IMR-90 (cell line): ENCODE measurements at regions not wholly inside any gene's neighbourhood (a gene's known extent, or its start where the extent isn't known, plus 50 kb on each side); places are given as distances from the start of the nearest gene placed in this dataset.

Experiments
- ATAC-seq: fragments of 200-7000 bp; cut with Tn5 transposase; 2 replicates; pipeline ENCODE4 v1.9.1; 2020; ENCODE audit warnings: low read depth, mild to moderate bottlenecking, moderate library complexity
- BruUV-seq: library from RNA; stranded (reverse); fragments of 400-500 nt; replicated peaks from 2 replicates; lab custom pipeline; 2021; lab: Mats Ljungman, UMichigan
- CTCF ChIA-PET: fragments of 300-600 bp; formaldehyde crosslinking; extraction: SDS; loops from one replicate; lab custom pipeline; 2021; ENCODE audit warnings: antibody characterized with exemption; lab: Yijun Ruan, JAX
- POLR2A ChIA-PET: fragments of 300-600 bp; sonication (Branson Sonifier 250); formaldehyde crosslinking; loops from one replicate; lab custom pipeline; 2022; ENCODE audit warnings: antibody characterized with exemption; ENCODE audit not compliant: unreplicated experiment; lab: Charles Lee
- DNase-seq: peaks from one replicate; pipeline ENCODE4 v3.0.0; 2013
- H2AFZ ChIP-seq: replicated peaks from 2 replicates; pipeline ENCODE3; 2013; ENCODE audit warnings: low read length, mild to moderate bottlenecking; ENCODE audit not compliant: poor library complexity
- H2AK5ac ChIP-seq: 2 replicates; pipeline ENCODE4 v1.6.1; 2013; ENCODE audit warnings: low read depth, low read length, inconsistent platforms
- H2AK9ac ChIP-seq: replicated peaks from 2 replicates; pipeline ENCODE3; 2013; ENCODE audit warnings: mild to moderate bottlenecking, low read depth, low read length, moderate library complexity; ENCODE audit not compliant: poor library complexity
- H2BK120ac ChIP-seq: 2 replicates; pipeline ENCODE4 v1.6.1; 2013; ENCODE audit warnings: low read depth, low read length, inconsistent platforms
- H2BK15ac ChIP-seq: 3 replicates; pipeline ENCODE4 v1.6.1; 2013; ENCODE audit warnings: low read depth, low read length, inconsistent platforms
- H2BK20ac ChIP-seq: 2 replicates; pipeline ENCODE4 v1.6.1; 2013; ENCODE audit warnings: low read depth, mild to moderate bottlenecking, inconsistent platforms, low read length, moderate library complexity
- H2BK5ac ChIP-seq: 2 replicates; pipeline ENCODE4 v1.6.1; 2013; ENCODE audit warnings: mild to moderate bottlenecking, low read depth, low read length, inconsistent platforms; ENCODE audit not compliant: poor library complexity, severe bottlenecking
- H3K14ac ChIP-seq: replicated peaks from 2 replicates; pipeline ENCODE4 v1.6.1; 2013; ENCODE audit warnings: low read depth, low read length, inconsistent platforms
- H3K18ac ChIP-seq: 2 replicates; pipeline ENCODE4 v1.6.1; 2013; ENCODE audit warnings: low read depth, low read length, control low read depth
- H3K23ac ChIP-seq: 2 replicates; pipeline ENCODE4 v1.6.1; 2013; ENCODE audit warnings: low read depth, low read length, inconsistent platforms
- H3K27ac ChIP-seq: 2 replicates; pipeline ENCODE4 v1.5.1; 2013; ENCODE audit warnings: mild to moderate bottlenecking, control low read depth, low read length; ENCODE audit not compliant: insufficient read depth
- H3K27me3 ChIP-seq: 2 replicates; pipeline ENCODE4 v1.6.1; 2013; ENCODE audit warnings: low read length; ENCODE audit not compliant: control insufficient read depth, insufficient read depth
- H3K36me3 ChIP-seq: 2 replicates; pipeline ENCODE4 v1.6.1; 2013; ENCODE audit warnings: low read length, mixed read lengths; ENCODE audit not compliant: control insufficient read depth, insufficient read depth
- H3K4ac ChIP-seq: 2 replicates; pipeline ENCODE4 v1.6.1; 2013; ENCODE audit warnings: low read depth, low read length, inconsistent platforms
- H3K4me1 ChIP-seq: 2 replicates; pipeline ENCODE4 v1.6.1; 2013; ENCODE audit warnings: low read length, mixed read lengths; ENCODE audit not compliant: control insufficient read depth, insufficient read depth
- H3K4me2 ChIP-seq: 2 replicates; pipeline ENCODE4 v1.6.1; 2013; ENCODE audit warnings: low read depth, mild to moderate bottlenecking, control low read depth, low read length, moderate library complexity
- H3K4me3 ChIP-seq: 2 replicates; pipeline ENCODE4 v1.5.1; 2013; ENCODE audit warnings: low read depth, mild to moderate bottlenecking, control low read depth, low read length, moderate library complexity; ENCODE audit not compliant: insufficient read depth
- H3K56ac ChIP-seq: 2 replicates; pipeline ENCODE4 v1.6.1; 2013; ENCODE audit warnings: low read length, inconsistent platforms; ENCODE audit not compliant: insufficient read depth; ENCODE audit errors: extremely low read depth
- H3K79me1 ChIP-seq, 2 experiments: 2 replicates each; pipeline ENCODE4 v1.6.1; 2013; ENCODE audit warnings: low read length in 2 of 2, inconsistent platforms in 1 of 2, low read depth in 1 of 2
- H3K9ac ChIP-seq: 2 replicates; pipeline ENCODE4 v1.6.1; 2013; ENCODE audit warnings: low read depth, low read length, control low read depth
- H3K9me1 ChIP-seq: 2 replicates; pipeline ENCODE4 v1.6.1; 2013; ENCODE audit warnings: low read length, inconsistent platforms; ENCODE audit not compliant: insufficient read depth
- H3K9me3 ChIP-seq: 2 replicates; pipeline ENCODE4 v1.6.1; 2013; ENCODE audit warnings: low read length; ENCODE audit not compliant: control insufficient read depth, insufficient read depth
- H4K20me1 ChIP-seq: 2 replicates; pipeline ENCODE4 v1.6.1; 2013; ENCODE audit warnings: low read length, inconsistent platforms; ENCODE audit not compliant: insufficient read depth
- H4K5ac ChIP-seq: 2 replicates; pipeline ENCODE4 v1.6.1; 2013; ENCODE audit warnings: mild to moderate bottlenecking, low read depth, low read length, control low read depth
- H4K8ac ChIP-seq, 2 experiments: 2 replicates each; pipeline ENCODE4 v1.6.1; 2013; ENCODE audit warnings: low read depth in 2 of 2, low read length in 2 of 2, control low read depth in 1 of 2, inconsistent platforms in 1 of 2
- H4K91ac ChIP-seq: 2 replicates; pipeline ENCODE4 v1.6.1; 2013; ENCODE audit warnings: low read depth, low read length, inconsistent platforms; ENCODE audit not compliant: insufficient read depth
- BHLHE40 ChIP-seq: fragments of 150-350 bp; IDR thresholded peaks from 2 replicates; pipeline ENCODE4 v1.6.1; 2016; ENCODE audit warnings: mild to moderate bottlenecking, low read depth, low read length
- CEBPB ChIP-seq: IDR thresholded peaks from 2 replicates; pipeline ENCODE4 v1.6.1; 2012; ENCODE audit warnings: low read depth, low read length, improper control_type of control experiment
- CHD1 ChIP-seq: IDR thresholded peaks from 2 replicates; pipeline ENCODE4 v1.6.1; 2012; ENCODE audit warnings: low read depth, low read length, improper control_type of control experiment
- CTCF ChIP-seq: conservative IDR thresholded peaks from 2 replicates; pipeline ENCODE4 v1.5.1; 2012; ENCODE audit warnings: mild to moderate bottlenecking, low read depth, low read length, improper control_type of control experiment
- MAFK ChIP-seq: IDR thresholded peaks from 2 replicates; pipeline ENCODE4 v1.6.1; 2012; ENCODE audit warnings: low read depth, low read length, improper control_type of control experiment
- MXI1 ChIP-seq: IDR thresholded peaks from 2 replicates; pipeline ENCODE4 v1.6.1; 2012; ENCODE audit warnings: low read depth, mild to moderate bottlenecking, low read length, moderate library complexity, borderline replicate concordance
- RAD21 ChIP-seq: IDR thresholded peaks from 2 replicates; pipeline ENCODE4 v1.6.1; 2012; ENCODE audit warnings: low read length, improper control_type of control experiment
- SMC3 ChIP-seq: fragments of 150-350 bp; IDR thresholded peaks from 2 replicates; pipeline ENCODE4 v1.6.1; 2016; ENCODE audit warnings: low read depth, mild to moderate bottlenecking, antibody characterized with exemption, low read length, moderate library complexity
- WGBS, 2 experiments: methylation state at CpG; one replicate each; pipeline versions ENCODE4 v1.1.5 to v1.1.7; 2013; ENCODE audit warnings: missing lambda C conversion rate in 2 of 2; ENCODE audit not compliant: insufficient read length in 1 of 2; ENCODE audit errors: extremely low coverage in 2 of 2; 5-methylcytosine and 5-hydroxymethylcytosine counted together
- dilution Hi-C: fragments of 300-500 bp; cut with HindIII; formaldehyde crosslinking; loops from one replicate; pipeline ENCODE4 v1.14.3; 2018; ENCODE audit warnings: low sequenced_read_pairs; ENCODE audit not compliant: unreplicated experiment
- in situ Hi-C: fragments of 300-500 bp; cut with MboI; formaldehyde crosslinking; loops from 3 replicates; pipeline ENCODE4 v1.14.3; 2019; ENCODE audit warnings: low sequenced_read_pairs, inconsistent platforms, mixed read lengths
- intact Hi-C: fragments of 100-400 bp; cut with micrococcal nuclease; formaldehyde crosslinking; loops from 2 replicates; pipeline ENCODE4 v1.10.0; 2022

GRCh38 chr5:54889826-54890225 is 95.6 kb downstream of the ESM1 start:
- no TSS peak for BruUV-seq
- H4K20me1 ChIP-seq, result no peaks in the 10 kb centered on the region
- CTCF ChIA-PET, result interaction anchor here (1.1 kb wide), 1 partner anchor 373 kb away, joined by 3 read pairs; no protein-coding TSS in a partner anchor

More at GRCh38 chr5:54889826-54890225, 95.6 kb downstream of the ESM1 start:
- DNase-seq (peak; percentile 58), ATAC-seq (peak; percentile 91)
- Histone ChIP-seq H4K91ac (no peak overlapping the region), H3K4me3 (no peak overlapping the region), H3K79me1 (no peaks in the 10 kb centered on the region), H3K18ac (peak overlapping the region; percentile 43; the same call in 1 of the 2 replicates), H3K36me3 (no peaks in the 10 kb centered on the region), H2BK20ac (peak overlapping the region; percentile 48; the same call in 1 of the 2 replicates), H2BK120ac (no peak overlapping the region), H2BK5ac (no peak overlapping the region), H3K4ac (no peak overlapping the region), H3K9ac (no peak overlapping the region), H2AK9ac (no peak overlapping the region), H4K5ac (no peak overlapping the region), H2BK15ac (no peak overlapping the region), H2AK5ac (no peak overlapping the region), H4K8ac (no peak overlapping the region), H3K27ac (no peak overlapping the region), H3K56ac (no peak overlapping the region), H3K9me3 (no peaks in the 10 kb centered on the region), H3K4me2 (no peak overlapping the region), H3K27me3 (peaks cover 8% of the 10 kb centered on the region), H3K9me1 (no peaks in the 10 kb centered on the region; the same call in 1 of the 2 replicates), H2AFZ (no peak overlapping the region), H3K23ac (no peak overlapping the region), H3K14ac (0 out of 2 replicates have a peak overlapping the region, but pooled peaks have one; percentile 1), H3K4me1 (peaks cover 4% of the 10 kb centered on the region)
- POLR2A ChIA-PET, result no interaction called here
- in situ Hi-C loops, result loop anchor here (10.0 kb wide), 1 partner anchor 635 kb away; no protein-coding TSS in a partner anchor
- dilution Hi-C loops, result no loop called here
- 14% methylated on average over 1 of the region's 1 CpG; no CpG with 5 or more reads in 1 of the 2 experiments for WGBS, 2 experiments
- intact Hi-C loops, result no loop called here
- TF ChIP-seq CHD1 (no peak), RAD21 (no peak), BHLHE40 (no peak), MAFK (0 out of 2 replicates have a peak, but pooled peaks have one; percentile 7), CEBPB (peak; percentile 33; the same call in 1 of the 2 replicates), CTCF (no peak), MXI1 (no peak), SMC3 (no peak)
